ENCODE measurements at regions not wholly inside any gene's neighbourhood (a gene's known extent, or its start where the extent isn't known, plus 50 kb on each side); places are given as distances from the start of the nearest gene placed in this dataset.

- TF ChIP-seq TAF1 (IDR thresholded peaks at IDR 0.05; ENCODE audit: borderline replicate concordance, insufficient read depth, low read length) (no peak), FOXP2 (optimal IDR thresholded peaks at IDR 0.05; ENCODE audit: borderline replicate concordance, extremely low read depth, extremely low read length, insufficient read depth) (no peak), SIN3A (IDR thresholded peaks at IDR 0.05; ENCODE audit: borderline replicate concordance, insufficient read depth, low read length) (no peak), REST (IDR thresholded peaks at IDR 0.05; ENCODE audit: insufficient read depth in 1 of 2, low read depth in 2 of 2, low read length in 2 of 2) (no peak), POLR2AphosphoS5 (IDR thresholded peaks at IDR 0.05; ENCODE audit: low read depth, low read length) (no peak)
Observed at GRCh38 chr2:64348386-64349130, 105.4 kb upstream of the LGALSL start.

GRCh38 chr2:64349131-64349530 is 104.8 kb upstream of the LGALSL start:
- TF ChIP-seq POLR2AphosphoS5 (IDR thresholded peaks at IDR 0.05; ENCODE audit: low read depth, low read length) = no peak
- TF ChIP-seq SIN3A (IDR thresholded peaks at IDR 0.05; ENCODE audit: borderline replicate concordance, insufficient read depth, low read length) = no peak

GRCh38 chr2:64350996-64351395 is 103.0 kb upstream of the LGALSL start:
- TF ChIP-seq REST (IDR thresholded peaks at IDR 0.05; ENCODE audit: insufficient read depth in 1 of 2, low read depth in 2 of 2, low read length in 2 of 2) (no peak), SIN3A (IDR thresholded peaks at IDR 0.05; ENCODE audit: borderline replicate concordance, insufficient read depth, low read length) (no peak)

- no peak for TF ChIP-seq REST (IDR thresholded peaks at IDR 0.05; ENCODE audit: insufficient read depth in 1 of 2, low read depth in 2 of 2, low read length in 2 of 2)
- TF ChIP-seq SIN3A (IDR thresholded peaks at IDR 0.05; ENCODE audit: borderline replicate concordance, insufficient read depth, low read length) = no peak
- TF ChIP-seq FOXP2 (optimal IDR thresholded peaks at IDR 0.05; ENCODE audit: borderline replicate concordance, extremely low read depth, extremely low read length, insufficient read depth) = no peak
- no peak for TF ChIP-seq TAF1 (IDR thresholded peaks at IDR 0.05; ENCODE audit: borderline replicate concordance, insufficient read depth, low read length)
- no peak for TF ChIP-seq POLR2AphosphoS5 (IDR thresholded peaks at IDR 0.05; ENCODE audit: low read depth, low read length)
Observed at GRCh38 chr2:64352292-64352691, 101.7 kb upstream of the LGALSL start.

GRCh38 chr2:64354857-64355680 is 98.9 kb upstream of the LGALSL start:
- TF ChIP-seq TAF1 (IDR thresholded peaks at IDR 0.05; ENCODE audit: borderline replicate concordance, insufficient read depth, low read length) (no peak), FOXP2 (optimal IDR thresholded peaks at IDR 0.05; ENCODE audit: borderline replicate concordance, extremely low read depth, extremely low read length, insufficient read depth) (no peak), SIN3A (IDR thresholded peaks at IDR 0.05; ENCODE audit: borderline replicate concordance, insufficient read depth, low read length) (no peak), REST (IDR thresholded peaks at IDR 0.05; ENCODE audit: insufficient read depth in 1 of 2, low read depth in 2 of 2, low read length in 2 of 2) (no peak), POLR2AphosphoS5 (IDR thresholded peaks at IDR 0.05; ENCODE audit: low read depth, low read length) (no peak)

Data from PFSK-1 (cell line).